ENCODE measurements at regions not wholly inside any gene's neighbourhood (a gene's known extent, or its start where the extent isn't known, plus 50 kb on each side); places are given as distances from the start of the nearest gene placed in this dataset.
A peak's percentile ranks its signal among the peaks of the same experiment; 100 is the strongest.

DNA sequence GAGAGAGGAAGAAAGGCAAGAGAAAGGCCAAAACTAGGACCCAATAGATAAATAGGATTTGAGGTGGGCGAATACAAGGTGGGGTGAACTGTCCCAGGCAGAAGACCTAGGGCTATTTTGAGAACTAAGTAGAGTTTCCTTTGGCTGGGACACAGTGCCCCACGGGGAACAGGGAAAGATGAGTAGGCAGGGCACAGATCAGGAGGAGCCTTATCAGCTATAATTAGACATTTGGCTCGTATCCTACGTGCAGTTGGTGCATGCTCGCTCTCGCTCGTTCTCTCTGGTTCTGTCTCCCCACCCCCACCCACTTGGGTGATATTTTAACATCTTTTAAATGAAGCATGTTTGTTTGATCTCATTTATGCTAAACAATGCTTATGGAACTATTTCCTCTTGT lies 235.0 kb upstream of the JUN start:
- Histone ChIP-seq H3K36me3 (ENCODE audit: insufficient read depth, low read length) (no peaks in the 10 kb centered on the region), H2AFZ (ENCODE audit: low read length) (no peak overlapping the region), H3K4me1 (ENCODE audit: insufficient read depth, low read length, poor library complexity, severe bottlenecking) (peaks cover 17% of the 10 kb centered on the region)

DNA sequence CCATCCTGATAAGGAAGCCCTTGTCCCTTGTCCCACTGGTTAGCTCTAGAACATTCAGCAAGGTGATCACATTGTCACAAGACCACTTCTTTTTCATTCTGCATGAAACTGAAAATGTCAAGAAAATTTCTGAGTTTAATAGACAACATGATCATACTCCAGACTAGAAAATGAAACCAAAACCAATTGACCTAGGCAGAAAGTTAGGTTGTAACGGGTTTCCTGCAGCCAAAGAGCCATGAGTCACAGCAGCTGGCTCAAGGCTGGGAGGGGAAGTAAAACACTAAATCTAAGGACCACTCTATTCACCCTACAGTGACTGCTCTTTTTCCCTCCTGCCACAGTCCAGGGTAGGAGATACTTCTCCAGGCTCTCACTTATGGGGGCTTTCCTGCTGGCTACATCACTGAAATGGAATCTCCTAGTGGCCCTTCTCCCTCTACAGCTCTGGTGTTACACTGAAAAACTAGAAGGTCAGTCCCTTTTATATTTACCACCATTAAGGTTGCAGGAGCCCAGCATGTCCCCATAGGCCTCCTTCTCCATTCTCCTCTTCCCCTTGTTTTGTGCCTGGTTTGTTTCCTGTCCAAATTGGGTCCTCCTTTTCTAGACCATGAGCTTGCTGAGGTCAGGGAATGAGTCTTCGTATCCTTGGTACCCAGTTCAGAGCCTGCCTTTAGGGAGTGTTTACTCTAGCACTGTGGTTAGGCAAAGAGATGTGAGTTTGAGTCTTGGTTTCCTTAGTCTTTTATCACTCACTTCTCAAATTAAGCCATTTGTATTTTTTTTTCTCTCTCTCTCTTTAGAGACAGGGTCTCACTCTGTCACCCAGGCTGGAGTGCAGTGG lies 236.5 kb upstream of the JUN start:
- no peaks in the 10 kb centered on the region for H3F3A ChIP-seq (ENCODE audit: low read depth)
- no peaks in the 10 kb centered on the region for H3K27me3 ChIP-seq (ENCODE audit: insufficient read depth, low read length, poor library complexity, severe bottlenecking)
- no peaks in the 10 kb centered on the region for H3K9me2 ChIP-seq (replicated peaks; ENCODE audit: low read depth, low read length)
- no peaks in the 10 kb centered on the region for H4K20me1 ChIP-seq (ENCODE audit: insufficient read depth, low read length, poor library complexity, severe bottlenecking)
- TF ChIP-seq, protein P1, sequence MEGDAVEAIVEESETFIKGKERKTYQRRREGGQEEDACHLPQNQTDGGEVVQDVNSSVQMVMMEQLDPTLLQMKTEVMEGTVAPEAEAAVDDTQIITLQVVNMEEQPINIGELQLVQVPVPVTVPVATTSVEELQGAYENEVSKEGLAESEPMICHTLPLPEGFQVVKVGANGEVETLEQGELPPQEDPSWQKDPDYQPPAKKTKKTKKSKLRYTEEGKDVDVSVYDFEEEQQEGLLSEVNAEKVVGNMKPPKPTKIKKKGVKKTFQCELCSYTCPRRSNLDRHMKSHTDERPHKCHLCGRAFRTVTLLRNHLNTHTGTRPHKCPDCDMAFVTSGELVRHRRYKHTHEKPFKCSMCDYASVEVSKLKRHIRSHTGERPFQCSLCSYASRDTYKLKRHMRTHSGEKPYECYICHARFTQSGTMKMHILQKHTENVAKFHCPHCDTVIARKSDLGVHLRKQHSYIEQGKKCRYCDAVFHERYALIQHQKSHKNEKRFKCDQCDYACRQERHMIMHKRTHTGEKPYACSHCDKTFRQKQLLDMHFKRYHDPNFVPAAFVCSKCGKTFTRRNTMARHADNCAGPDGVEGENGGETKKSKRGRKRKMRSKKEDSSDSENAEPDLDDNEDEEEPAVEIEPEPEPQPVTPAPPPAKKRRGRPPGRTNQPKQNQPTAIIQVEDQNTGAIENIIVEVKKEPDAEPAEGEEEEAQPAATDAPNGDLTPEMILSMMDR (conservative IDR thresholded peaks at IDR 0.05; ENCODE audit: low read length) = no peak
- no peak for TF ChIP-seq EZH2phosphoT487 (IDR thresholded peaks at IDR 0.05; ENCODE audit: borderline replicate concordance)
- H3K4me2 ChIP-seq (ENCODE audit: low read depth, low read length, poor library complexity, severe bottlenecking) = peak overlapping the region; percentile 75
- no peaks in the 10 kb centered on the region for H3K36me3 ChIP-seq (ENCODE audit: insufficient read depth, low read length)
- H3K4me1 ChIP-seq (ENCODE audit: insufficient read depth, low read length, poor library complexity, severe bottlenecking) = peaks cover 17% of the 10 kb centered on the region
- H3K9me3 ChIP-seq (ENCODE audit: insufficient read depth, low read depth, low read length) = no peaks in the 10 kb centered on the region
- no peaks in the 10 kb centered on the region for H3K79me2 ChIP-seq (ENCODE audit: insufficient read depth, low read length)
- peak overlapping the region; percentile 60 for H3K4me3 ChIP-seq (ENCODE audit: low read length, poor library complexity, severe bottlenecking)
- peak overlapping the region; percentile 52 for H3K9ac ChIP-seq (ENCODE audit: low read depth, low read length, poor library complexity, severe bottlenecking)
- peak overlapping the region; percentile 70 for H2AFZ ChIP-seq (ENCODE audit: low read length)

More for the DNA sequence above, 235.0 kb upstream of the JUN start:
- no peaks in the 10 kb centered on the region for H3K9me2 ChIP-seq (replicated peaks; ENCODE audit: low read depth, low read length)
- H3K9ac ChIP-seq (ENCODE audit: low read depth, low read length, poor library complexity, severe bottlenecking) = no peak overlapping the region
- H3K79me2 ChIP-seq (ENCODE audit: insufficient read depth, low read length) = no peaks in the 10 kb centered on the region
- TF ChIP-seq, protein P1 (conservative IDR thresholded peaks at IDR 0.05; ENCODE audit: low read length) = no peak
- no peak for TF ChIP-seq EZH2phosphoT487 (IDR thresholded peaks at IDR 0.05; ENCODE audit: borderline replicate concordance)
- H3K27me3 ChIP-seq (ENCODE audit: insufficient read depth, low read length, poor library complexity, severe bottlenecking) = no peaks in the 10 kb centered on the region
- no peak overlapping the region for H3K4me3 ChIP-seq (ENCODE audit: low read length, poor library complexity, severe bottlenecking)
- H3K4me2 ChIP-seq (ENCODE audit: low read depth, low read length, poor library complexity, severe bottlenecking) = no peak overlapping the region
- no peaks in the 10 kb centered on the region for H4K20me1 ChIP-seq (ENCODE audit: insufficient read depth, low read length, poor library complexity, severe bottlenecking)
- no peaks in the 10 kb centered on the region for H3K9me3 ChIP-seq (ENCODE audit: insufficient read depth, low read depth, low read length)
- no peaks in the 10 kb centered on the region for H3F3A ChIP-seq (ENCODE audit: low read depth)

DNA sequence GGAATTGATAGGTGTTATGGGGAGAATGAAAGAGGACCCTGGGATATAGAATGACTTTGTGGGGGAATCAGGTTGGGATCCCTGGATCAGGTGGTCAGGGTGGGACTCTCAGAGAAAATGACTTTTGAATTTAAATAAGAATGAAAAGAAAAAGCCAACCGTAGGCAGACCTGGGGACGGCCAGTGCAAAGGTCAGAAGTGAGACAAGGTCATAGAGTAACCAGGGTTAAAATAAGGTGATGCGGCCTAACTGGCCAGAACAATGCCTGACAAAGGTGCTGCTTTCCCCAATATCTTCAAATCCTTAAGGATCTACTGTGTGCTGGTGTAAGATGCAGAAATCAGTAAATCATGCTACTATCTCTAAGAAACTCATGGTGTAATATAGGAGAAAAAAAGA lies 238.4 kb upstream of the JUN start:
- Histone ChIP-seq H3K4me2 (ENCODE audit: low read depth, low read length, poor library complexity, severe bottlenecking) (no peak overlapping the region), H3K9me3 (ENCODE audit: insufficient read depth, low read depth, low read length) (no peaks in the 10 kb centered on the region), H3K9ac (ENCODE audit: low read depth, low read length, poor library complexity, severe bottlenecking) (no peak overlapping the region), H3K4me1 (ENCODE audit: insufficient read depth, low read length, poor library complexity, severe bottlenecking) (peaks cover 17% of the 10 kb centered on the region), H3K36me3 (ENCODE audit: insufficient read depth, low read length) (no peaks in the 10 kb centered on the region), H3K79me2 (ENCODE audit: insufficient read depth, low read length) (no peaks in the 10 kb centered on the region), H4K20me1 (ENCODE audit: insufficient read depth, low read length, poor library complexity, severe bottlenecking) (no peaks in the 10 kb centered on the region), H2AFZ (ENCODE audit: low read length) (no peak overlapping the region), H3F3A (ENCODE audit: low read depth) (no peaks in the 10 kb centered on the region), H3K27me3 (ENCODE audit: insufficient read depth, low read length, poor library complexity, severe bottlenecking) (no peaks in the 10 kb centered on the region), H3K4me3 (ENCODE audit: low read length, poor library complexity, severe bottlenecking) (no peak overlapping the region), H3K9me2 (replicated peaks; ENCODE audit: low read depth, low read length) (no peaks in the 10 kb centered on the region)
- no peak for TF ChIP-seq EZH2phosphoT487 (IDR thresholded peaks at IDR 0.05; ENCODE audit: borderline replicate concordance)
- TF ChIP-seq, protein P1 (conservative IDR thresholded peaks at IDR 0.05; ENCODE audit: low read length) = no peak

Data from Loucy (cell line).